ENCODE measurements at regions not wholly inside any gene's neighbourhood (a gene's known extent, or its start where the extent isn't known, plus 50 kb on each side); places are given as distances from the start of the nearest gene placed in this dataset.
"Not testable (repeated sequence)": the region's sequence is repeated elsewhere in the genome, so short reads cannot be mapped to it uniquely, and the experiment has no call there.

- no peak for DNase-seq
Measured at GRCh38 chr5:155626592-155626991, 613.0 kb downstream of the KIF4B start.

- no peak for DNase-seq
Measured at GRCh38 chr5:155628346-155628745, 614.8 kb downstream of the KIF4B start.

- DNase-seq = no peak
Measured at GRCh38 chr5:155629597-155629996, 616.0 kb downstream of the KIF4B start.

GRCh38 chr5:155631116-155631515 lies 617.6 kb downstream of the KIF4B start:
- peak; percentile 41 for DNase-seq

GRCh38 chr5:155633338-155633957 lies 619.9 kb downstream of the KIF4B start:
- no peak for DNase-seq

GRCh38 chr5:155649666-155650065 lies 636.1 kb downstream of the KIF4B start:
- DNase-seq = peak; percentile 52

- no peak for DNase-seq
Measured at GRCh38 chr5:155655569-155655968, 642.0 kb downstream of the KIF4B start.

- DNase-seq = no peak
Measured at GRCh38 chr5:155661859-155662258, 648.3 kb downstream of the KIF4B start.

- DNase-seq = no peak
Measured at GRCh38 chr5:155665361-155665760, 651.8 kb downstream of the KIF4B start.

GRCh38 chr5:155672001-155672400 lies 655.0 kb upstream of the SGCD start:
- DNase-seq = not testable (repeated sequence)

- DNase-seq = no peak
Measured at GRCh38 chr5:155676967-155677366, 650.0 kb upstream of the SGCD start.

- DNase-seq = no peak
Measured at GRCh38 chr5:155678371-155678770, 648.6 kb upstream of the SGCD start.

- DNase-seq = no peak
Measured at GRCh38 chr5:155679530-155679929, 647.4 kb upstream of the SGCD start.

- no peak for DNase-seq
Measured at GRCh38 chr5:155684417-155684816, 642.5 kb upstream of the SGCD start.

GRCh38 chr5:155686131-155686530 lies 640.8 kb upstream of the SGCD start:
- DNase-seq = no peak

- no peak for DNase-seq
Measured at GRCh38 chr5:155689406-155689805, 637.6 kb upstream of the SGCD start.

- no peak for DNase-seq
Measured at GRCh38 chr5:155696362-155696761, 630.6 kb upstream of the SGCD start.

GRCh38 chr5:155697236-155697635 lies 629.7 kb upstream of the SGCD start:
- no peak for DNase-seq

GRCh38 chr5:155699385-155699784 lies 627.6 kb upstream of the SGCD start:
- no peak for DNase-seq

GRCh38 chr5:155700333-155700732 lies 626.6 kb upstream of the SGCD start:
- DNase-seq = no peak

- no peak for DNase-seq
Measured at GRCh38 chr5:155711882-155712281, 615.1 kb upstream of the SGCD start.

- not testable (repeated sequence) for DNase-seq
Measured at GRCh38 chr5:155714435-155714834, 612.5 kb upstream of the SGCD start.

- DNase-seq = no peak
Measured at GRCh38 chr5:155726267-155726666, 600.7 kb upstream of the SGCD start.

GRCh38 chr5:155727512-155728145 lies 599.3 kb upstream of the SGCD start:
- no peak for DNase-seq

All from NCI-H1694 (cell line).